ENCODE measurements at regions not wholly inside any gene's neighbourhood (a gene's known extent, or its start where the extent isn't known, plus 50 kb on each side); places are given as distances from the start of the nearest gene placed in this dataset.

DNA sequence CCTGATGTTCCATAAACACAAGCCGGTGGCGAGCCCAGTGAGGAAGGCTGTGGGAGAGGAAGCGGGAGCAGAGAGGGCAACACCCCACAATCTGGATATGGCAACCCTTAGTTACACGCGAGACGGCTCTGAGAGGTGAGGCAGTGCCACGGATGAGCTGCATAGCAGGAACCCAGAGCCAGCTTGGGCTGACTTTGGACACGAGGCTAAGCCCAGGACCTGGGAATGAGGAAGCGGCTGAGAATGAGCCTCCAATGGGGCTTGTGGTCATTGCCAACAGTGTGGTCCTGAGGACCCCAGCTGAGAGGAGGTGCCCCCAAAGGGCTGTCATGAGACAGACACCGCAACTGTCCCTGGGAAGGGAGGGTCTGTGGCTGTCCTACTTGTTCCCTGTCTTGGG is 160.0 kb upstream of the SMIM23 start:
- Histone ChIP-seq H3K9me3 (no peaks in the 10 kb centered on the region), H3K27me3 (no peaks in the 10 kb centered on the region), H3K36me3 (no peaks in the 10 kb centered on the region), H3K4me3 (no peak overlapping the region)
- no peak for DNase-seq

DNA sequence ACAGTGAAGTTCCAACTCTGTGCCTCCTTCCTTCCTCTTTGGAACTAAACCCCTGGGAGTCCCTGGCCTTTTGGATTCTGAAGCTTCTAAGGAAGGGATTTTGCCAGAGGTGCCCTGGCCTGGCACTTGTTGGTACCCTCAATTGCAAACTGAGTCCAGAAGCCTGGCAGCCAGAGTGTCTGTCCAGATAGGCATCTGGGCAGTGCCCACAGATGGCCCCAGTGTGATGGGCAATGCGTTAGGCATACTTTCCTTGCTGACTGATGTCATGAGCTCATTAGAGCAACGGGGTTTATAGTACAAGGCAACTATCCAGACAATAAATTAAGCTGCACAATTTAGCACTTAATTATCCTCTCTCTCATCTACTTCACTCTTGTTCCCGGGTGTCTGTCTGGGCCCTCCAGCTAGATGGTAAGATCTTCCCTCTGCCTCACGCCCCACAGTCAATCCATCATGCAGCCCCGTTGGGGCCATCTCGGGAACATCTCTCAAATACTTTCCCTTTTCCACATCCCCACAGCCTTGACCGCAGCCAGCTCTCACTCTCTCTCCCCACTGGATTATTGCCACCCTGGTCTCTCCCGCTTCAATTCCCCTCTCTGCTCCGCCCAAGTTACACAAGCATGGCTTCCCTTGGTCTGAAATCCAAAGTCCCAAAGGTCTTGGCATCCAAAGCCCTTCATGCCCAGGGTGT is 157.5 kb upstream of the SMIM23 start:
- no peaks in the 10 kb centered on the region for H3K36me3 ChIP-seq
- no peak for DNase-seq
- no peaks in the 10 kb centered on the region for H3K27me3 ChIP-seq
- no peaks in the 10 kb centered on the region for H3K9me3 ChIP-seq
- no peak overlapping the region for H3K4me3 ChIP-seq

GRCh38 chr5:171628633-171628974 is 157.0 kb upstream of the SMIM23 start:
- no peak for DNase-seq
- Histone ChIP-seq H3K27me3 (no peaks in the 10 kb centered on the region), H3K4me3 (no peak overlapping the region)

DNA sequence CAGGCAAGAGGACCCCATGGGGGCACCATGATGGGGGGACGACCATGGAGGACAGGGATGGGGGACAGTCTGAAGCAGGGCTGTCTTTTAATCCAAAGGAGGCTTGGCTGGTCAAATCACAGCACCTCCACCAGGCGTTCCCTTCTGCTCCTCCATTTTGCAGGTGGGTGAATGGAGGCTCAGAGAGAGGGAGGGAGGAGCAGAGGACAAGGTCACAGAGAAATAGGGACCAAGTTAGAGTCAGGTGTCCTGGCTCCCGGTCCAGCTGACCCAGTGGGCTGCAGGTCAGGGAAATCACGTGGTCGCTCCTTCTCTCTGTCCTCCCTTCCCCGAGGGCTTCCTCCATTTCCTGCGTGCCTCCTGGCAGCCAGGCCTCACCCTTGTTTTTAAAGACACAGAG is 156.4 kb upstream of the SMIM23 start:
- Histone ChIP-seq H3K9me3 (no peaks in the 10 kb centered on the region), H3K27me3 (no peaks in the 10 kb centered on the region), H3K36me3 (no peaks in the 10 kb centered on the region), H3K4me3 (no peak overlapping the region)
- DNase-seq = no peak

More at GRCh38 chr5:171628633-171628974, 157.0 kb upstream of the SMIM23 start:
- no peaks in the 10 kb centered on the region for H3K36me3 ChIP-seq
- no peaks in the 10 kb centered on the region for H3K9me3 ChIP-seq

GRCh38 chr5:171629628-171630349 is 155.8 kb upstream of the SMIM23 start:
- Histone ChIP-seq H3K36me3 (no peaks in the 10 kb centered on the region), H3K27me3 (no peaks in the 10 kb centered on the region), H3K9me3 (no peaks in the 10 kb centered on the region), H3K4me3 (no peak overlapping the region)
- DNase-seq = peak; percentile 79

GRCh38 chr5:171630350-171631065 is 155.1 kb upstream of the SMIM23 start:
- Histone ChIP-seq H3K27me3 (no peaks in the 10 kb centered on the region), H3K4me3 (no peak overlapping the region)

DNA sequence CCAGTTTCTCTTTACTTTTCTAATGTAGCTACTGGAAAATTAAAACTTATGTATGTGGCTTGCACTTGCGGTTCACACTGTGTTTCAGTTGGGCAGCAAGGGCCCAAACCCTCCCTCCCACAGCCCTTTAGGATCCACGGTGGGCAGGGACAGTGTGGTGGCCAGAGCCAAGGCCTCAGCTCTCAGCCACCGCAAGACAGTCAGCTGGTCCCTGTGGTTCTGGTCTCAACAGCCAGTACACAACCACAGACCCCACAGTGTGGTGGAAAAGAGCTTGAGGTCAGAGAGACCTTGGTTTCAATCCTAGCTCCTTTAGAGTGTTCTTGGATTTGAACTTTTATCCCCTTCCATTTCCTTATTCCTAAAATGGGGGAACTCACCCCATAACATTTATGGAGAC is 153.0 kb upstream of the SMIM23 start:
- Histone ChIP-seq H3K9me3 (no peaks in the 10 kb centered on the region), H3K36me3 (no peaks in the 10 kb centered on the region), H3K4me3 (no peak overlapping the region), H3K27me3 (no peaks in the 10 kb centered on the region)
- DNase-seq = no peak

More at GRCh38 chr5:171630350-171631065, 155.1 kb upstream of the SMIM23 start:
- no peaks in the 10 kb centered on the region for H3K9me3 ChIP-seq
- DNase-seq = no peak
- H3K36me3 ChIP-seq = no peaks in the 10 kb centered on the region

- no peak for DNase-seq
- Histone ChIP-seq H3K9me3 (no peaks in the 10 kb centered on the region), H3K36me3 (no peaks in the 10 kb centered on the region), H3K4me3 (no peak overlapping the region), H3K27me3 (no peaks in the 10 kb centered on the region)
Measured at GRCh38 chr5:171633776-171634470, 151.7 kb upstream of the SMIM23 start.

GRCh38 chr5:171634511-171634910 is 151.1 kb upstream of the SMIM23 start:
- H3K27me3 ChIP-seq = no peaks in the 10 kb centered on the region
- no peak overlapping the region for H3K4me3 ChIP-seq

DNA sequence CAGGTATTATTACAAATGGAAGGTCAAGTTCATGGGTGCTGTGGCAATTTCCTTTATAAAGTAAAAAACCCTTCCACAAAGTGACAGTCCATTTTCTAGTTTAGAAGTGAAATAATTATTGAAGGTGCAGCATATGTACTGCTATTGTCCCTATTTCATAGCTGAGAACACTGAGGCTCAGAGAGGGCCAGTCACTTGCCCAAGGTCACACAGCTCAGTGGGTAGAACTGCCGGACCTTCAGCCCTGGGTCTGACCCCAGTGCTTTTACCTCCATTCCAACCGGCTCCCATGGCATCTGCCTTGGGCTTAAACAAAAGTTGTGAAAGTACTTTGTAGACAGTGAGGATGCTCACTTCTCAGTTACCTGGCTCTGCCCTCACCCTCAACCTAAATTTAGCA is 150.6 kb upstream of the SMIM23 start:
- H3K9me3 ChIP-seq = no peaks in the 10 kb centered on the region
- no peak for DNase-seq
- no peaks in the 10 kb centered on the region for H3K27me3 ChIP-seq
- no peak overlapping the region for H3K4me3 ChIP-seq
- no peaks in the 10 kb centered on the region for H3K36me3 ChIP-seq

More at GRCh38 chr5:171634511-171634910, 151.1 kb upstream of the SMIM23 start:
- no peak for DNase-seq
- Histone ChIP-seq H3K36me3 (no peaks in the 10 kb centered on the region), H3K9me3 (no peaks in the 10 kb centered on the region)

DNA sequence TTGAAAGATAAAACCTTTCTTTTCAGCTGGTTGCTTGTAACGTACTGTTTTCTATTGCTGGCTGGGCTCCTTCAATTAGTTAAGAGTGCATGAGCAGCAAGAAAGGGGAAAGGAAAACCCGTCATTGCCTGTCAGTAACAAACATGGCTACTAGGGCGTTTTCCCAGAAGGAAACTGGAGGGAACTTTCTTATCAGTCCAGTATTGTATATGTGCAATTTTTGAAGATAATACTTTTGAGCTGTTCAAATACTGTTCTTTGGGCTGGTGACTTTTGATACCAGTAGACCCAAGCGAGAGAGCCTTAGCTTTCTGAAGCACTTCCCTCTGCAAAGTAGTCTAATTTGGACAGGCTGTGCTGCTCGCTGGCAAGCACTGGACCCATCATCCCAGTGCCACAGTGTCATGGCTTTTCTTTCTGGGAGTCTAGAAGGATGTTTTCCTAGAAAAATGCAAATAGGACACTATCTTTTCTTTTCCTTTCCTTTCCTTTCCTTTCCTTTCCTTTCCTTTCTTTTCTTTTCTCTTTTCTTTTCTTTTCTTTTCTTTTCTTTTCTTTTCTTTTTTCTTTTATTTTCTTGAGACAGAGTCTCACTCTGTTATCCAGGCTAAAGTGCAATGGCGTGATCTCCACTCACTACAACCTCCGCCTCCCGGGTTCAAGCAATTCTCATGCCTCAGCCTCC is 149.9 kb upstream of the SMIM23 start:
- no peaks in the 10 kb centered on the region for H3K27me3 ChIP-seq
- no peak for DNase-seq

DNA sequence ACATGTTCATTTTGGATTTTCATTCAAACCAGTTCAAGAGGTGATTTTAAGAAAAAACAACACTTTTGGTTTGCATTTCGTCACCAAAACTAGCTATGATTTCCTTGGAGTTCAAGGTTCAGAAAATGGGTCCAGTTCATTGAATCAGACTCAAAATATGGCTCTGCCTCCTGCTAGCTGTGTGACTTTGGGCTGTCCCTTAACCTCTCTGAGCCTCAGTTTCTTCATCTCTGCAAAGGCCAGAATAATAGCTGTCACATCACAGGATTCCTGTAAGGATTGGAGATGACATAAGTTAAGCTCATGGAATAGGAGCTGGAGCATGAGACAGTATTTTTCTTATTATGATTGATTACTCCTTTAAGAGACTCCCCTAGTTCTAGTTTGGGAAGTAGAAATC is 147.8 kb upstream of the SMIM23 start:
- Histone ChIP-seq H3K4me3 (no peak overlapping the region), H3K9me3 (no peaks in the 10 kb centered on the region), H3K36me3 (no peaks in the 10 kb centered on the region), H3K27me3 (no peaks in the 10 kb centered on the region)
- DNase-seq = no peak

More for the DNA sequence above, 149.9 kb upstream of the SMIM23 start:
- Histone ChIP-seq H3K4me3 (no peak overlapping the region), H3K36me3 (no peaks in the 10 kb centered on the region), H3K9me3 (no peaks in the 10 kb centered on the region)

- no peaks in the 10 kb centered on the region for H3K9me3 ChIP-seq
- H3K4me3 ChIP-seq = no peak overlapping the region
- no peaks in the 10 kb centered on the region for H3K36me3 ChIP-seq
- H3K27me3 ChIP-seq = no peaks in the 10 kb centered on the region
- no peak for DNase-seq
Measured at GRCh38 chr5:171639205-171639621, 146.4 kb upstream of the SMIM23 start.

DNA sequence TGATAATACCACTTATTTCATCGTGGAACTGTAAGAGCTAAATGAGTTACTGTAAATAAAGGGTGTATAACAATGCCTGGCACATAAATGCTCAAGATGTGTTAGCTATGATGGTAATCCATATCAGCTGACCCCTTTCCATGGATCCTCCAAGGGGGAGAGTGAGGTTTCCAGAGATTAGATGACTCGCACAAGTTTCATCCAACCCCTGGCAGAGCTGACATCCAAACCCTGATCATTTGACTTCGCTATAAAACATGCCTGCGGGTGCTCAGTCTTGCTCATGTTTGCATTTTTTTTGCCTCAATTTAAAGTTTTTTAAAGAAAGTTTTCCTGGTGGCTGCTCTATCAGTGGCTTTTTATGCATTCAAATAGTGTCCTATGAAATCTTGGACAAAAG is 145.7 kb upstream of the SMIM23 start:
- H3K9me3 ChIP-seq = no peaks in the 10 kb centered on the region
- peak; percentile 45 for DNase-seq
- no peak overlapping the region for H3K4me3 ChIP-seq
- H3K36me3 ChIP-seq = no peaks in the 10 kb centered on the region
- no peaks in the 10 kb centered on the region for H3K27me3 ChIP-seq

DNA sequence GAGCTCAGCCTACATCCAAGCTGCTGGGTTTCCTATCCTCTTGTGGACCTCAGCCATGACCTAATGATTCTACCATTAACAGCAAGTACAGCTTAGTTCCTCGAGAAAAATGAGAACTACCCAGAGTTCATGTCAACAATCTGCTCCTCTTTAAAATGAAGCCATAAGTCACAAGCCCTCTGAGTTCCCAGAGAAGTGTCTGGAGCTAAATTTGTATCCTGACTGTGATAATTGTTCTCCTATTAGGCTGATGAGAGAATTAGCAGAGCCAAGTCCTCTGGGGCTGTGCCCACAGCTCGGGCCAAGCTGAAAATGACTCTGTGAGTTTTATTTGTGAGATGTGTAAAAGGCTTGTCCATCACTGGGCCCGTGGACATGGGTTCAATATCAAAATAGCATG is 145.1 kb upstream of the SMIM23 start:
- no peaks in the 10 kb centered on the region for H3K9me3 ChIP-seq
- DNase-seq = no peak
- no peak overlapping the region for H3K4me3 ChIP-seq
- H3K27me3 ChIP-seq = no peaks in the 10 kb centered on the region
- no peaks in the 10 kb centered on the region for H3K36me3 ChIP-seq

- Histone ChIP-seq H3K27me3 (no peaks in the 10 kb centered on the region), H3K4me3 (no peak overlapping the region), H3K9me3 (no peaks in the 10 kb centered on the region), H3K36me3 (no peaks in the 10 kb centered on the region)
- no peak for DNase-seq
Measured at GRCh38 chr5:171641891-171642290, 143.7 kb upstream of the SMIM23 start.
